ENCODE measurements at regions not wholly inside any gene's neighbourhood (a gene's known extent, or its start where the extent isn't known, plus 50 kb on each side); places are given as distances from the start of the nearest gene placed in this dataset.

GRCh38 chr15:91465086-91465485, 365.0 kb downstream of the SV2B start:
- in situ Hi-C loops (cut with HindIII; ENCODE audit: low pct_unique_long_range_greater_than_20kb, low sequenced_read_pairs): no loop called here
- no peak for DNase-seq (ENCODE audit: low read depth)

- in situ Hi-C loops (cut with HindIII; ENCODE audit: low pct_unique_long_range_greater_than_20kb, low sequenced_read_pairs): no loop called here
- DNase-seq (ENCODE audit: low read depth): no peak
These were observed 365.6 kb downstream of the SV2B start for GRCh38 chr15:91465696-91466095.

GRCh38 chr15:91468871-91469580, 369.0 kb downstream of the SV2B start:
- no peak for DNase-seq (ENCODE audit: low read depth)
- in situ Hi-C loops (cut with HindIII; ENCODE audit: low pct_unique_long_range_greater_than_20kb, low sequenced_read_pairs): no loop called here

GRCh38 chr15:91469632-91470567, 369.8 kb downstream of the SV2B start:
- no peak for DNase-seq (ENCODE audit: low read depth)
- in situ Hi-C loops (cut with HindIII; ENCODE audit: low pct_unique_long_range_greater_than_20kb, low sequenced_read_pairs): no loop called here

GRCh38 chr15:91471468-91471867, 371.4 kb downstream of the SV2B start:
- DNase-seq (ENCODE audit: low read depth): no peak

GRCh38 chr15:91472316-91472756, 372.3 kb downstream of the SV2B start:
- no peak for DNase-seq (ENCODE audit: low read depth)
- in situ Hi-C loops (cut with HindIII; ENCODE audit: low pct_unique_long_range_greater_than_20kb, low sequenced_read_pairs): no loop called here

More at GRCh38 chr15:91471468-91471867, 371.4 kb downstream of the SV2B start:
- in situ Hi-C loops (cut with HindIII; ENCODE audit: low pct_unique_long_range_greater_than_20kb, low sequenced_read_pairs): no loop called here

- in situ Hi-C loops (cut with HindIII; ENCODE audit: low pct_unique_long_range_greater_than_20kb, low sequenced_read_pairs): no loop called here
- no peak for DNase-seq (ENCODE audit: low read depth)
These were observed 374.0 kb downstream of the SV2B start for GRCh38 chr15:91473894-91474545.

GRCh38 chr15:91476861-91477260, 376.6 kb upstream of the SLCO3A1 start:
- no peak for DNase-seq (ENCODE audit: low read depth)
- in situ Hi-C loops (cut with HindIII; ENCODE audit: low pct_unique_long_range_greater_than_20kb, low sequenced_read_pairs): no loop called here

GRCh38 chr15:91478717-91479191, 374.8 kb upstream of the SLCO3A1 start:
- no peak for DNase-seq (ENCODE audit: low read depth)
- in situ Hi-C loops (cut with HindIII; ENCODE audit: low pct_unique_long_range_greater_than_20kb, low sequenced_read_pairs): no loop called here

GRCh38 chr15:91480426-91480825, 373.1 kb upstream of the SLCO3A1 start:
- in situ Hi-C loops (cut with HindIII; ENCODE audit: low pct_unique_long_range_greater_than_20kb, low sequenced_read_pairs): no loop called here
- DNase-seq (ENCODE audit: low read depth): no peak

- in situ Hi-C loops (cut with HindIII; ENCODE audit: low pct_unique_long_range_greater_than_20kb, low sequenced_read_pairs): no loop called here
- no peak for DNase-seq (ENCODE audit: low read depth)
These were observed 370.7 kb upstream of the SLCO3A1 start for GRCh38 chr15:91482799-91483198.

GRCh38 chr15:91484141-91484540, 369.4 kb upstream of the SLCO3A1 start:
- no peak for DNase-seq (ENCODE audit: low read depth)
- in situ Hi-C loops (cut with HindIII; ENCODE audit: low pct_unique_long_range_greater_than_20kb, low sequenced_read_pairs): no loop called here

GRCh38 chr15:91488452-91488851, 365.1 kb upstream of the SLCO3A1 start:
- in situ Hi-C loops (cut with HindIII; ENCODE audit: low pct_unique_long_range_greater_than_20kb, low sequenced_read_pairs): no loop called here
- DNase-seq (ENCODE audit: low read depth): no peak

- no peak for DNase-seq (ENCODE audit: low read depth)
- in situ Hi-C loops (cut with HindIII; ENCODE audit: low pct_unique_long_range_greater_than_20kb, low sequenced_read_pairs): no loop called here
These were observed 363.3 kb upstream of the SLCO3A1 start for GRCh38 chr15:91490211-91490610.

- DNase-seq (ENCODE audit: low read depth): no peak
- in situ Hi-C loops (cut with HindIII; ENCODE audit: low pct_unique_long_range_greater_than_20kb, low sequenced_read_pairs): no loop called here
These were observed 362.2 kb upstream of the SLCO3A1 start for GRCh38 chr15:91491101-91491950.

GRCh38 chr15:91496754-91497691, 356.5 kb upstream of the SLCO3A1 start:
- DNase-seq (ENCODE audit: low read depth): no peak
- in situ Hi-C loops (cut with HindIII; ENCODE audit: low pct_unique_long_range_greater_than_20kb, low sequenced_read_pairs): no loop called here
